ENCODE measurements at regions not wholly inside any gene's neighbourhood (a gene's known extent, or its start where the extent isn't known, plus 50 kb on each side); places are given as distances from the start of the nearest gene placed in this dataset.

DNA sequence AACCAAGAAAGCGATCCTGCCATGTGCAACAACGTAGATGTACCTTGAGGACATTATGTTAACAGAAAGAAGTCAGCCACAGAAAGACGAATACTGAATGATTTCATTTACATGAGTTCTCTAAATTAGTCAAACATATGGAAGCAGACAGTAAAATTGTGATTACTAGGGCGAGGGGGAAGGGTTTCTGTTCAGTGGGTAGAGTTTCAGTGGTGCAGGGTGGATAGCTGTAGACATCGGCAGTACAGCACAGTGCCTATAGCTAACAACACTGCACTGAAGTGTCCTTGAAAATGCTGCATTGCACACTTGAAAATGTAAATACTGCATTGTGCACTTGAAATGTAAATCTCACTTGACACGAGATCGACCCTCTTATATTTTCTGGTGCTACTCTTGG, 275.3 kb downstream of the GALR1 start:
- no peak for DNase-seq

GRCh38 chr18:77526962-77527361, 277.3 kb downstream of the GALR1 start:
- DNase-seq = no peak

DNA sequence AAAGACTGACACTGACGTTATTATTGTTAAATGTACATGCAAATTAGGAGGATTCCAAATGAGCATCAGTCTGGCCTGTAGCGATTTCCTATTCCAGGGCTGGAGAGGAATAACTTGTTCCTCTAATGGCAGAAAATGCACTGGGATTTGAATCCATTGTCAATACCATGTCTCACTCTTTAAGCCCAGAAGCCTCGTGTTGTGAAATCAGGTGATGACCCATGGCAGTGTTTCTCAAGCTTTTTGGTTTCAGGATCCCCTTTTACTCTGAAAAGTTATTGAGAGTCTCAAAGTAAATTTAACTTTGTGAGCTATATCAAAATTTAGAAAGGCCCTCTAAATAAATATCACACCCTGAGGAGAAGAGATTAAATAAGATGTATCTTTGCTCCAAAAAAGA, 279.2 kb downstream of the GALR1 start:
- no peak for DNase-seq

- DNase-seq = no peak
Observed at GRCh38 chr18:77529492-77530176, 280.0 kb downstream of the GALR1 start.

GRCh38 chr18:77530732-77531131, 281.1 kb downstream of the GALR1 start:
- DNase-seq = no peak

- no peak for DNase-seq
Observed at GRCh38 chr18:77539860-77540259, 290.2 kb downstream of the GALR1 start.

GRCh38 chr18:77544792-77545191, 295.1 kb downstream of the GALR1 start:
- DNase-seq = no peak

- no peak for DNase-seq
Observed at GRCh38 chr18:77547757-77548156, 298.1 kb downstream of the GALR1 start.

GRCh38 chr18:77548790-77549420, 299.3 kb downstream of the GALR1 start:
- DNase-seq = no peak

- no peak for DNase-seq
Observed at GRCh38 chr18:77550625-77551024, 301.0 kb downstream of the GALR1 start.

- no peak for DNase-seq
Observed at GRCh38 chr18:77551055-77551454, 301.4 kb downstream of the GALR1 start.

DNA sequence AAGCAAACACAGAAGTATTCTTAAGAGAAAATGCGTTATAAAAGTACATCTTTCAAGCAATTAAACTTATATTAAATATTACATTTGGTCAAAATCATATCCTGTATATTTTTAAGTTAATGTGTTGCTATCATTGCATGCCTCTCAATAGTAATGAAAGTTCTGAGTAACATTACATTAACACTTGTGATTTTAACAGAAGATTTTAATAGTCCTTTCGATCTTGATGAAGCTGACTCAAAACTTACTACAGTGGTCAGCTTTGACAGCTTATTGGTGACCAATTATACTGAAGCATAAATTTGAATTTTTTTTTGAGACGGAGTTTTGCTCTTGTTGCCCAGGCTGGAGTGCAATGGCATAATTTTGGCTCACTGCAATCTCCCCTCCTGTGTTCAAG, 303.3 kb downstream of the GALR1 start:
- DNase-seq = no peak

GRCh38 chr18:77554061-77554460, 304.4 kb downstream of the GALR1 start:
- no peak for DNase-seq

GRCh38 chr18:77557046-77557587, 307.5 kb downstream of the GALR1 start:
- no peak for DNase-seq

DNA sequence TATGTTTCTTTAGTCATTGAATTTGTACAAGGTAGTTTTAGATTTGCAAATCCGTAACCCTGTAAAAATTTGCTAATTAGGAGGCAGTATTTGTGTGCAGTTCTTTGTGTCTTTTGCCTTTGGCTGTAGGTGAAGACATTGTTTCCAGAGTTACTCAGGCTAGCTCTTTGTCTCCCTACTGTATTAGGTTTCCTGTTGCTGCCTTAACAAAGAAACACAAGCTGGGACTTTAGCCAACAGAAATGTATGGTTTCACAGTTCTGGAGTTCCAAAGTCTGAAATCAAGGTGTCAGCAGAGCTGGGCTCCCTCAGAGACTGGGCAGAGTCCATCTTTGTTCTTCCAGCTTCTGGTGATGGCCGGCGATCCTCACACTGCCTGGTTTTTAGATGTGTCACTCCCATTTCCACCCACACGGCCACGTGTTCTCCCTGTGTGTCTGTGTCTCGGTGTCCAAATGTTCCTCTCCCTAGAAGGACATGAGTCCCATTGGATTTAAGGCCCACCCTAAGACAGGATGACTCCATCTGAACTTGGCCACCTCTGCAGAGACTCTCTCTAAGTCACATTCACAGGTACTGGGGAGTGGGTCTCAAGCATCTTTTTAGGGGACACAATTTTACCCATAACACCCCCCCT, 309.7 kb downstream of the GALR1 start:
- DNase-seq = no peak

DNA sequence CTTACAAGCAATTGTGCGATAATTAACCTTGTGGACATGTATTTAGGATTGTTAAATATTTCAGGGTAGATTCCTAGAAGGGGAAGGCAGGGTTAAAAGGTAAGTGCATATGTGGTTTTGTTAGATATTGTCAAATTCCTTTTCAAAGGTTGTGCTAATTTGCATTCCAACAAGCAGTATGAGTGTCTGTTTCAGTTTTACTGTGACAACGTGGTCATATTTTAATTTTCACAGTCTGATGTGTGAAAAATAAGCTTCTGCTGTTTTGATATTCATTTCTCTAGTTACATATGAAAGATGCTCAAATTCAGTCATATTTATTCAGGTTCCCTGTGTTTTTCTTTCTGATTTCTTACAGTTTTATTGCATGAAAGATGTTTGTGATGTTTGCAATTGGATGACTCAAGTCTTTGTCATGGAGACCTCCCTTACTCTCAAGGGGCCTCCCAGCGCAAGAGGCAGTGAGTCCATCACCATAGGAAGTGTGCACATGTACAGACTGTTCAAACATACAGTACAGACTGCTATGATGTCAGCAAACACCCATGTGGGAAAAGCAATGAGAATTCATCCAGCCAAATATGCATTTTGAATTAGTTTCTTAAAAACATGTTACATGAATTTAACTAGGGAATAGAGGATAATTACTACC, 310.8 kb downstream of the GALR1 start:
- DNase-seq = peak; percentile 13

DNA sequence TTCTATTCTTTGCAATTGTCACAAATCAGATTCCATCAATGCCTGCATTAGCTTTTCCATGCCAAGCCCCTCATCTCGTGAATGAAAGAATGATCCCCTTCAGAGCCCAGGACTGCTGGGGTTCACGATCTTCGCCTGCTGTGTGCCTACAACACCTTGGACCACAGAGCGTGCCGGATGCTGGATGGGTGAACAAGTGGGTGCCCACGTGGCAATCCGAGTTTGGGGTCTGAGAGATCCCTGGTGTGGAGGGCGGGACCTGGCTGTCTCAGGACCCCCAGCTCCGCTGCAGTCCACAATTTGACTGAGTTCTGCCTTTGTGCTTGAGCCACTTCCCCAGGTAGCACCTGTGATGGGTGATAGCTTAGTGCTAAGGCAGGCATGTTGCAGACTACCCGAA, 317.0 kb downstream of the GALR1 start:
- DNase-seq = no peak

DNA sequence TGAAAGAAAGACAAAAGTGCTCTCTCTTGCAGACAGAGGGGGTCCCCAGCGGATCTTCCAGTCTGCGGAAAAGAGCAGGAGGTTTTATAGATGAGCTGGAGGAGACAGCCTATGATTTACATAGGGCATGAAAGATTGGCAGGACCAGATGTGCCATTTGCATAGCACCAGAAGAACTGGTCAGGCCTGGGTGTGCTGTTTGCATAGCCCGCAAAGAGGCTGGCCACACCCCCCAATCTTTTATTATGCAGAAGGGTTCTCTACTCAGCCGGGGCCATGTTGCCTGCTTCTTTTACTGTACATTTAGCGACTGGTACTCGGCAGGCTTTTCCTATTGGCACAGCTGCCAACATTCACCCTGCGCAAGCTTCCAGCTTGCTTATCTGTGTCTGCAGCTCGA, 317.6 kb downstream of the GALR1 start:
- DNase-seq = no peak

GRCh38 chr18:77571743-77572142, 322.1 kb downstream of the GALR1 start:
- no peak for DNase-seq

DNA sequence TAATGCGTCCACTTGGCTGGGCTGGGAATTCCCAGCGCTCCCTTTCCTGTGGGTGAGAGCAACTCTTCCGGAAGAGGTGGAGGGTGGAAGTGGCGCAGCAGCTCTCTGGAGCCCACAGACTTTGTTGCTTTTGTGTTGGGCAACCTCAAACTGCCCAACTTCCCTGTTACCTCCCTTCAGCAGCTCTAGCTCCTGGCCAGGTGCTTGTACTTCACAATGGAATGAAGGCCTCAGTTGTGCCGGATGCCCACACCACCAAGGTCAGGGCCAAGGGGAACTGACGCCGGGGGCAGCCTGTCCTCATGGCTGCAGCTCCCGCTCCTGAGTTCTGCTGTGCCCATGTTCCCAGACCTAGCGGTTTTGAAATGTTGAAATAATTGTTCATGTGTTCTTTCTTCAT, 322.9 kb downstream of the GALR1 start:
- no peak for DNase-seq

DNA sequence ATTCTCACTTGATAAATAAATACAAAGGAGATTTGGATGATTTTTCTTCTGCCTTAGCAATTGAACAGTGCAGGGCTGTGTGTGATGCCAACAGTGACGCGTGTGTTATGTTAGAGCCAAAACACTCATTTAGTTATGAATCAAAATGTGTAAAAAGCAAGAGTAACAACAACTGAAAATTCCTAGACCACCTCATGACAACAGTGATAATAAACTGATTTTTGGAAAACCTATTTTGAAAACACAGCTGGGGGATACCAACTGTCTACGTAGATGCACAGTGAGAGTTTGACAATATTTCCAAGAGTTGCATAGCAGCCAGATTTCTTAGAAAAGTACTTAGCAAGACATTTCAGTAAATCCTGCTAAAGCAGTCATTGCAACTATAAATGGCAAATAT, 323.9 kb downstream of the GALR1 start:
- DNase-seq = no peak

DNA sequence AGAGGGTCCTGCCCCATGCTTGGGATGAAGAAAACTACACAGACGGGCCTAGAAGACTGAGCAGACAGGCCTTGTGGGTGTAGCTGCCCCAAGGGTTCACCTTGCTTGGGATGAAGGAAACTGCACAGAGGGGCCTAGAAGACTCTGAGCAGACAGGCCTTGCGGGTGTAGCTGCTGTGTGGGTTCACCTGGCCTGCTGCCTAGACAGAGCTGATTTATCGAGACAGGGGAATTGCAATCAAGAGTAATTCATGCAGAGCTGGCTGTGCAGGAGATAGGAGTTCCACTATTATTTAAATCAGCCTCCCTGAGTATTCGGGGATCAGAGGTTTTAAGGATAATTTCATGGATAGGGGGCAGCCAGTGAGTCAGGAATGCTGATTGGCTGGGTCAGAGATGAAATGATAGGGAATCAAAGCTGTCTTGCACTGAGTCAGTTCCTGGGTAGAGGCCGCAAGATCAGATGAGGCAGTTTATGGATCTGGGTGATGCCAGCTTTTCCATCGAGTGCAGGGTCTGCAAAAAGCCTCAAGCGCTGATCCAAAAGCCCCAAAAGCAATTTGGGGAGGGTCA, 341.4 kb downstream of the GALR1 start:
- no peak for DNase-seq

DNA sequence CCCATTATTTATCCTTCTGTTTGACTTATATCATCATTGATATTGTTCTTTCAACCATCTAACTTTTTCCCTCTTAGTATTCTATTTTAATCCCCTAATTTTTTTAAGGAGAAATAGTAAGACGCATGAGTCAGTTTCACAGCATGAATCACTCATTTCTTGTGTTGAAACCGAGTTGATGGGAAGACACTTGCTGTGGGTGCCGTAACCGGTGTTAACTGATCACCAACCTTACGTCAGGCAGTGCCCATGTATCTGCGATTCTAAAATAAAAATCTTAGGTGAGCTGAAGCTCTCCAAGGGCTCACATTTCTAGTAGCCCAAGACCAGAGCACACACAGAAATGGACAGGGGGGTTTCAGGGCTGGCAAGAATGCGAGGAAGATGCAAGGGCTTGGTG, 348.1 kb downstream of the GALR1 start:
- no peak for DNase-seq

All from NCI-H1436 (cell line).